GM21825 (cell line): ENCODE measurements at regions not wholly inside any gene's neighbourhood (a gene's known extent, or its start where the extent isn't known, plus 50 kb on each side); places are given as distances from the start of the nearest gene placed in this dataset.

Experiments
- ATAC-seq: cut with Tn5 transposase; IDR thresholded peaks from one replicate; pipeline ENCODE4 v1.9.1; 2021; ENCODE audit warnings: mild to moderate bottlenecking, moderate library complexity; ENCODE audit not compliant: unreplicated experiment

- no peak for ATAC-seq
These were observed 76.0 kb upstream of the SNRK start for GRCh38 chr3:43210049-43211027.

GRCh38 chr3:43207628-43208085, 78.7 kb upstream of the SNRK start:
- ATAC-seq, result no peak

GRCh38 chr3:43206632-43207031, 79.7 kb upstream of the SNRK start:
- ATAC-seq, result no peak

GRCh38 chr3:43206105-43206504, 80.2 kb upstream of the SNRK start:
- no peak for ATAC-seq

- no peak for ATAC-seq
These were observed 83.3 kb upstream of the SNRK start for GRCh38 chr3:43203022-43203421.

- no peak for ATAC-seq
These were observed 84.8 kb upstream of the SNRK start for GRCh38 chr3:43201581-43201980.

- no peak for ATAC-seq
These were observed 86.6 kb upstream of the SNRK start for GRCh38 chr3:43199645-43200306.

GRCh38 chr3:43198791-43199644, 87.3 kb upstream of the SNRK start:
- no peak for ATAC-seq

DNA sequence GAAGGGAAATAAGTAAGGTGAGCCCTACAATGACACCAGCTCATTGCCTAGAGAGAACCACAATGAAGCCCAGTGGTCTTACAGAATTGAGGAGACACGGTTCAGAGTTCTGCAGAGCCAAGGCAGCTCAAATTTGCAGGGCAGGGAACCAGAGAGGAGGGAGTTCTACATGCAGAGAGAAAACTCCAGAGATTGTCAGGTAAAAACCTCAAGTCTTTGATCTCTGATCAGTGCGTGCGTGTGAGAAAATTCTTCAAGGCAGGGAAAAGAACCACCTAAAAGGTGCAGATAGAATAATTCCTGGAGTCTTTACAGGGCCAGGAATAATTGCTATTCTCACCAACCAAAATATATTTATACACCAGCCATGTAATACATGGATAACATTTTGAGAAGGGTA, 88.0 kb upstream of the SNRK start:
- no peak for ATAC-seq

DNA sequence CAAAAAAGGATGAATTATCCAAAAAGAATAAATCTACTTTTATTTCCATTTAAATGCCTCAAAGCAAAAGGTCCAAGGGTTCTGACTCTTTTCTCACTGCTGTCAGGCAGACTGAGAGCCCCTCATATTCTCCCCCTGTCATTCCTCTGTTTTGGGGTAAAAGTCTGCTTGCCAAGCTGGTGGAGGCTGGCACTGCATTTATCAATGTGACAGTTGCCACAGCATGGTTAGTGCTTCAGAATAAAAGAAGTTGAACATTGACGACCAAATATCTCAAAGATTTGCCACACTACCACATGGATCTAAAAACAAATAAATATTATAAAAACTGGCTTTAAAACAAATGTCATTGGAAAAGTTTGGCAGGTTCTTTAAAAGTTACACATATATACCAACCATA, 89.2 kb upstream of the SNRK start:
- no peak for ATAC-seq

GRCh38 chr3:43196721-43197120, 89.6 kb upstream of the SNRK start:
- ATAC-seq, result no peak

DNA sequence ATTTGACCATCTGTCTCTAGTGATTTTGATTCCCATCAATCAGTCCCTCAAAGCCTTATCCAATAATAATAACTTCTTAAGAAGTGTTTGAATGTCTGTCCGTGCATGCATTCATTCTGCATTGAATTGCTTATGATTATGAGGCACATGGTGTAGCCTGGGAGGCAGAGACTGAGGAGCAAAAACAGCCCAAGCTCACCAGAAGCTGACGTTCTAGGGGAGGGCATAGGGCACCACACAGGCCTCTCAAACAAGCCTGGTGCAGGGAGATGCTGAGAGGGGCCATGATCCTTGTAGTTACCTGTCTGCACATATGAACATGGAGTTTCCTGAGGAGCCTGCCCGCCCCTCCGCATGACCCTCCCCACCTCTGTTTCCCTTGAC, 89.2 kb upstream of the POMGNT2 start:
- no peak for ATAC-seq

GRCh38 chr3:43194490-43195114, 88.7 kb upstream of the POMGNT2 start:
- no peak for ATAC-seq

- ATAC-seq, result no peak
These were observed 88.2 kb upstream of the POMGNT2 start for GRCh38 chr3:43194069-43194468.

DNA sequence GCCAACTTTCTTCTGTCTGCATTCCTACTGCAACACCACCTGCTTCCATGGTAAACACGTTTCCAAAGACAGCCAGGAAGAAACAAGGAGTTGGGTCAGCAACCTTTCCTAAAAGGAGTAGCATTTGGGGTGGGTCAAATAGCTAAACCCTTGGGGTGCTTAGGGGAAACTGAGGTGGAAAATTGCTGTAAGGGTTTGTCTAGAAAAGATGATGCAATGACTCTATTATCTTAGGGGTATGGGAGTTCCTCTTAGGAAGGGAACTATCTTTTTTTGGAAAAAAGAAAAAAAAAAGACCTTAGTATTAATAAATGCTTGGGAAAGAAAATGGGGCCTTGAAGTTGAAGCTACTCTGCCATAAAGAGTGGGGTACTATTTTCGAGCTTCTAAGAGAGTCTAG, 86.1 kb upstream of the POMGNT2 start:
- ATAC-seq, result no peak

GRCh38 chr3:43191116-43191515, 85.2 kb upstream of the POMGNT2 start:
- no peak for ATAC-seq

DNA sequence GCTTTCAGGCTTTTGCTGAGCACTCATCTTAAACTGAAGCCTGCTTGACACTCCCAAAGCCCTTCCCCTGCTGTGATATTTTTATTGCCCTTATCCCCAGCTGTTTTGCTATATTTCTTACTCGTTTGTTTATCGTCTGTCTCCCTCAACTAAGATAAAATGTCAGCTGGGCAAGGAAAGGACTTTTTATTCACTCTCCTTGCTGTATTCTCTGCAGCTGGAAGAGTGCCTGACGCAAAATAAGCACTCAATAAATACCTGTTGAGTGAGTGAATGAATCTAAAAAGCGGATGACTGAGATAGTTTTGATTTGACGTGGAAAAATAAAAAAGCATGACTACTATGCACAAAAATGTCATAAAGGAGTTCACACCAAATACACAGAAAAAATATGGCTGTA, 84.8 kb upstream of the POMGNT2 start:
- ATAC-seq, result no peak

GRCh38 chr3:43187836-43188479, 82.1 kb upstream of the POMGNT2 start:
- ATAC-seq, result no peak

DNA sequence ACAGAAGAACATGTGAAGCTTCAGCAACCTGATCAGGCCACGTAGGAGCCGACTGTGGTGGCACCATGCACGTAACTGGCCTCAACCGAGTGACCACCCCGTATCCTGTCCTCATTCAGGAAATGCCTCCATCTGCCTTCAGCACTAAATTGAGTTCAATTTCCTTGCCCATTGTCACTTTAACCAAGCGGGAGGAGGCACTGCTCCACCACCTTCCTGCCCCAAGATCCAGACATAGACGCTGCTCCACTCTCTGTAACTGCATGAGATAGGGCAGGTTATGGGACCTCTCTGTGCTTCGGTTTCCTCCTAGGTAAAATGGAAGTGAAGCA, 80.1 kb upstream of the POMGNT2 start:
- ATAC-seq, result no peak

GRCh38 chr3:43185274-43185982, 79.5 kb upstream of the POMGNT2 start:
- ATAC-seq, result no peak
